Amniotic stem cell (primary cell): ENCODE measurements at regions not wholly inside any gene's neighbourhood (a gene's known extent, or its start where the extent isn't known, plus 50 kb on each side); places are given as distances from the start of the nearest gene placed in this dataset.

ENCODE experiments used
- DNase-seq: peaks from one replicate; lab custom pipeline; 2025; lab: John Stamatoyannopoulos, UW

- DNase-seq: no peak
Observed at GRCh38 chr3:154766765-154767503, 313.2 kb upstream of the MME start.

GRCh38 chr3:154764856-154765640 lies 315.1 kb upstream of the MME start:
- DNase-seq: no peak

- no peak for DNase-seq
Observed at GRCh38 chr3:154762486-154762885, 317.6 kb upstream of the MME start.

GRCh38 chr3:154759966-154760365 lies 320.2 kb upstream of the MME start:
- no peak for DNase-seq

GRCh38 chr3:154758109-154758868 lies 321.8 kb upstream of the MME start:
- DNase-seq: peak; percentile 60

- no peak for DNase-seq
Observed at GRCh38 chr3:154753101-154753500, 323.1 kb upstream of the GPR149 start.

GRCh38 chr3:154749514-154749913 lies 319.5 kb upstream of the GPR149 start:
- DNase-seq: no peak

- DNase-seq: no peak
Observed at GRCh38 chr3:154745929-154746328, 315.9 kb upstream of the GPR149 start.

GRCh38 chr3:154745122-154745521 lies 315.1 kb upstream of the GPR149 start:
- DNase-seq: no peak

- no peak for DNase-seq
Observed at GRCh38 chr3:154743418-154743817, 313.4 kb upstream of the GPR149 start.

- DNase-seq: no peak
Observed at GRCh38 chr3:154734468-154734867, 304.5 kb upstream of the GPR149 start.

GRCh38 chr3:154730186-154730585 lies 300.2 kb upstream of the GPR149 start:
- DNase-seq: no peak

GRCh38 chr3:154729741-154730140 lies 299.8 kb upstream of the GPR149 start:
- DNase-seq: no peak

- no peak for DNase-seq
Observed at GRCh38 chr3:154728285-154728684, 298.3 kb upstream of the GPR149 start.

- no peak for DNase-seq
Observed at GRCh38 chr3:154720921-154721320, 290.9 kb upstream of the GPR149 start.

GRCh38 chr3:154718053-154718452 lies 288.1 kb upstream of the GPR149 start:
- DNase-seq: no peak

GRCh38 chr3:154716170-154716569 lies 286.2 kb upstream of the GPR149 start:
- no peak for DNase-seq

- no peak for DNase-seq
Observed at GRCh38 chr3:154708554-154708953, 278.6 kb upstream of the GPR149 start.

GRCh38 chr3:154701055-154701454 lies 271.1 kb upstream of the GPR149 start:
- no peak for DNase-seq

- DNase-seq: no peak
Observed at GRCh38 chr3:154690413-154690812, 260.4 kb upstream of the GPR149 start.

GRCh38 chr3:154684440-154684839 lies 254.4 kb upstream of the GPR149 start:
- no peak for DNase-seq

- no peak for DNase-seq
Observed at GRCh38 chr3:154684021-154684420, 254.0 kb upstream of the GPR149 start.
